Osteoblast (primary cell): ENCODE measurements at regions not wholly inside any gene's neighbourhood (a gene's known extent, or its start where the extent isn't known, plus 50 kb on each side); places are given as distances from the start of the nearest gene placed in this dataset.

Experiments used
- DNase-seq: peaks from one replicate; pipeline ENCODE4 v3.0.0; 2011; ENCODE audit warnings: low spot score, mixed read lengths; ENCODE audit not compliant: insufficient read length; ENCODE audit errors: missing footprints
- H2AFZ ChIP-seq: 2 replicates; pipeline ENCODE4 v1.6.0; 2011; ENCODE audit warnings: mild to moderate bottlenecking, low read length
- H3K27ac ChIP-seq: 2 replicates; pipeline ENCODE4 v1.5.1; 2011; ENCODE audit warnings: mild to moderate bottlenecking, low read depth, low read length, moderate library complexity
- H3K27me3 ChIP-seq: 2 replicates; pipeline ENCODE4 v1.6.0; 2012; ENCODE audit warnings: mild to moderate bottlenecking, control low read depth, inconsistent platforms, low read length, moderate library complexity; ENCODE audit not compliant: insufficient read depth
- H3K36me3 ChIP-seq: 2 replicates; pipeline ENCODE4 v1.5.1; 2011; ENCODE audit warnings: mild to moderate bottlenecking, low read length, control low read depth, moderate library complexity; ENCODE audit not compliant: insufficient read depth
- H3K4me1 ChIP-seq: 2 replicates; pipeline ENCODE4 v1.5.1; 2011; ENCODE audit warnings: mild to moderate bottlenecking, low read length, control low read depth, moderate library complexity; ENCODE audit not compliant: insufficient read depth
- H3K4me2 ChIP-seq: 2 replicates; pipeline ENCODE4 v1.6.0; 2011; ENCODE audit warnings: mild to moderate bottlenecking, low read length; ENCODE audit not compliant: insufficient read depth
- H3K4me3 ChIP-seq: fragments of 200-600 bp; sonication (generic); 3 replicates; pipeline ENCODE4 v1.5.1; 2012; ENCODE audit warnings: mild to moderate bottlenecking, low read length, inconsistent platforms; ENCODE audit not compliant: insufficient read depth
- H3K79me2 ChIP-seq: 2 replicates; pipeline ENCODE4 v1.6.0; 2012; ENCODE audit warnings: mild to moderate bottlenecking, low read length, control low read depth, inconsistent platforms; ENCODE audit not compliant: insufficient read depth
- H3K9me3 ChIP-seq: 2 replicates; pipeline ENCODE4 v1.5.1; 2011; ENCODE audit warnings: low read depth, low read length, control low read depth
- H4K20me1 ChIP-seq: 2 replicates; pipeline ENCODE4 v1.6.0; 2012; ENCODE audit warnings: mild to moderate bottlenecking, low read length, control low read depth; ENCODE audit not compliant: insufficient read depth
- TF ChIP-seq, protein P1 (sequence below): IDR thresholded peaks from 2 replicates; pipeline ENCODE4 v1.5.1; 2011; ENCODE audit warnings: mild to moderate bottlenecking, low read depth, low read length, moderate library complexity; ENCODE audit errors: extremely low read depth

DNA sequence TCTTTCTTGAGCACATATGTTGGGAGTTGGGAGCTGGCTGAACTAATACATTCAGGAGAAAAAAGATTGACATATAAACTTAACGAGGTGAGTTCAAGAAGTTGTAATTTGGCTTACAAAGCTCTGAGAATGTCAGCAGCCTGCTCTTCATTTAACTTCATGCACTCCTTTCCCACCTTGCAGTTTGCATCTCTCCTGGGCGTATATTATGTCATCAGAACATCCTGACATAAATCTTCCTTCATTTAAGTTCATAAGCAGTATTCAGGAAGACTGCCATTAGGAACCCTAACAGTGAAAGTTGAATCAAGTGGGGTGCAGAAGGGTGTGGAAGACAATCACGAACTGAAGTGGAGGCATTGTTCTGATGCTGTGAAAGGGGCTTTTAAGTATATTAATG, 288.1 kb downstream of the ARPP21 start:
- H3K36me3 ChIP-seq: no peaks in the 10 kb centered on the region
- no peak overlapping the region for H2AFZ ChIP-seq
- no peak overlapping the region for H3K27ac ChIP-seq
- peaks cover 3% of the 10 kb centered on the region for H3K9me3 ChIP-seq
- no peaks in the 10 kb centered on the region for H4K20me1 ChIP-seq
- no peak for DNase-seq
- peaks cover 10% of the 10 kb centered on the region for H3K4me1 ChIP-seq
- H3K4me2 ChIP-seq: no peak overlapping the region
- H3K27me3 ChIP-seq: no peaks in the 10 kb centered on the region
- no peak overlapping the region for H3K4me3 ChIP-seq
- TF ChIP-seq, protein P1, sequence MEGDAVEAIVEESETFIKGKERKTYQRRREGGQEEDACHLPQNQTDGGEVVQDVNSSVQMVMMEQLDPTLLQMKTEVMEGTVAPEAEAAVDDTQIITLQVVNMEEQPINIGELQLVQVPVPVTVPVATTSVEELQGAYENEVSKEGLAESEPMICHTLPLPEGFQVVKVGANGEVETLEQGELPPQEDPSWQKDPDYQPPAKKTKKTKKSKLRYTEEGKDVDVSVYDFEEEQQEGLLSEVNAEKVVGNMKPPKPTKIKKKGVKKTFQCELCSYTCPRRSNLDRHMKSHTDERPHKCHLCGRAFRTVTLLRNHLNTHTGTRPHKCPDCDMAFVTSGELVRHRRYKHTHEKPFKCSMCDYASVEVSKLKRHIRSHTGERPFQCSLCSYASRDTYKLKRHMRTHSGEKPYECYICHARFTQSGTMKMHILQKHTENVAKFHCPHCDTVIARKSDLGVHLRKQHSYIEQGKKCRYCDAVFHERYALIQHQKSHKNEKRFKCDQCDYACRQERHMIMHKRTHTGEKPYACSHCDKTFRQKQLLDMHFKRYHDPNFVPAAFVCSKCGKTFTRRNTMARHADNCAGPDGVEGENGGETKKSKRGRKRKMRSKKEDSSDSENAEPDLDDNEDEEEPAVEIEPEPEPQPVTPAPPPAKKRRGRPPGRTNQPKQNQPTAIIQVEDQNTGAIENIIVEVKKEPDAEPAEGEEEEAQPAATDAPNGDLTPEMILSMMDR: no peak
- no peaks in the 10 kb centered on the region for H3K79me2 ChIP-seq

DNA sequence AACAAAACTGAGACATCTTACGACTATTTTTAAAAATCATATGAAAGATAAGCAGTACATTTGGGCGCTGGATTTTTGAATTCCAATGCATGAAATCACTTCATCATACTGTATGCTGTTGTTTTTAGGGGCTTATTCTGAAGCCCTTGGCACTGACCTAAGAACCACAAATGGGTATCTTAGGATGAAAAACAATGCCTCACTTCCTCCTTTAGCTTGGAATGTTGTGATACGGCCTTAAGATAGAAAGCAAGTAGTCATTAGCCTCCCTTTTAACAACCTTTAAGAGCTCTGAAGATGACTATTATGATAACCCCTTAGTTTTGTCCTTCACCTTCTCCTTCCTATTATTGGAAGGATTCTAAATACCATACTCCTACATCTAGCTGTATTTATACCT, 289.8 kb downstream of the ARPP21 start:
- Histone ChIP-seq H3K4me2 (no peak overlapping the region), H3K79me2 (no peaks in the 10 kb centered on the region), H2AFZ (no peak overlapping the region)

DNA sequence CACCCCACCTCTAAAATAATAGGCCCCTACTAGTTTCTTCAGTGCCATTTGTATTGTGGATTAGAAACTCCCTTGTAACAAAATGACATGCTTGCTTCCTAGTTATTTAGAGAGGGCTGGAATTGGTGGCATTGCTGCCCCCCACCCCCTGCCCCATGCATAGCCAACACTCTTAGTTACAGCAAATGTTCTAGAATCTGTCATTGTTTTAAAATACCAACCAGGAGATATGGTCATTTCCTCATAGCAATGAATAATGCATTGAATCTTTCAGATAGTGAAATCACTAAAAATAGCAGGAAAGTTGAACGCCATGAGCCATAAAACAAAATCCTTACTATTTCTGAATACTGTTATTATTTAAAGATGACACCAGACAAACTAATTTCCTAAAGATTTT, 292.5 kb downstream of the ARPP21 start:
- peaks cover 16% of the 10 kb centered on the region for H3K4me1 ChIP-seq

More for the DNA sequence above, 289.8 kb downstream of the ARPP21 start:
- Histone ChIP-seq H3K27ac (no peak overlapping the region), H3K4me1 (peaks cover 16% of the 10 kb centered on the region), H4K20me1 (no peaks in the 10 kb centered on the region), H3K4me3 (no peak overlapping the region), H3K36me3 (no peaks in the 10 kb centered on the region), H3K9me3 (no peaks in the 10 kb centered on the region), H3K27me3 (no peaks in the 10 kb centered on the region)
- DNase-seq: no peak
- TF ChIP-seq, protein P1: no peak

DNA sequence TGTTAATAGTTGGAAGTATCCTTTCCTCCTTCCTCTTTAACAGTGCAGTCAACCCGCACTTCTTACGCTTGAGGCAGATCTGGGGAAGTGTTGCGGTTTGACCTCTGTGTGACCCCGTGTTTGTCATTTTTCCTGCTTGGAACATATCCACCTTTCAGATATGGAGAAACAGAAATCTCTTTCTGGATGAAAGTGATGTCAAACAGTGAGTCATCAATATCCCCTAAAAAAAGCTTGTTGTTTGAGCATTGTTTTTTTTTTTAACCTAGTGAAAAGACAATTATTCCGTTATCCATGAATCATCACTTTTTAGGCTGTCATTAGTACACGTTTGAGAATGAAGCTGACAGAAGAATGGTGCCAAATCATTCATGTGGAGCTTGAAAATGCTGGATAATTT, 293.7 kb downstream of the ARPP21 start:
- Histone ChIP-seq H3K36me3 (no peaks in the 10 kb centered on the region), H3K4me1 (peaks cover 16% of the 10 kb centered on the region), H3K27ac (peak overlapping the region; percentile 1), H3K9me3 (no peaks in the 10 kb centered on the region), H3K4me2 (no peak overlapping the region), H3K4me3 (no peak overlapping the region), H3K79me2 (no peaks in the 10 kb centered on the region), H4K20me1 (no peaks in the 10 kb centered on the region), H2AFZ (no peak overlapping the region), H3K27me3 (no peaks in the 10 kb centered on the region)
- TF ChIP-seq, protein P1: no peak
- no peak for DNase-seq

More for the DNA sequence above, 292.5 kb downstream of the ARPP21 start:
- no peak overlapping the region for H3K4me3 ChIP-seq
- no peaks in the 10 kb centered on the region for H3K27me3 ChIP-seq
- no peaks in the 10 kb centered on the region for H3K36me3 ChIP-seq
- no peak overlapping the region for H3K4me2 ChIP-seq
- no peak overlapping the region for H2AFZ ChIP-seq
- no peak overlapping the region for H3K27ac ChIP-seq
- no peaks in the 10 kb centered on the region for H3K79me2 ChIP-seq
- H4K20me1 ChIP-seq: no peaks in the 10 kb centered on the region
- TF ChIP-seq, protein P1: no peak
- H3K9me3 ChIP-seq: no peaks in the 10 kb centered on the region
- no peak for DNase-seq
